Osteocyte (in vitro differentiated cells): ENCODE measurements at regions not wholly inside any gene's neighbourhood (a gene's known extent, or its start where the extent isn't known, plus 50 kb on each side); places are given as distances from the start of the nearest gene placed in this dataset.

Experiments
- DNase-seq: peaks from one replicate; pipeline ENCODE4 v3.0.0; 2021; ENCODE audit warnings: mixed read lengths; ENCODE audit not compliant: unreplicated experiment; ENCODE audit errors: extremely low spot score
- H3K27ac Mint-ChIP-seq: one replicate; pipeline ENCODE4 v1.8.0; 2021; ENCODE audit warnings: mild to moderate bottlenecking, mixed read lengths; ENCODE audit not compliant: unreplicated experiment
- H3K27me3 Mint-ChIP-seq: one replicate; pipeline ENCODE4 v1.8.0; 2021; ENCODE audit warnings: mixed read lengths; ENCODE audit not compliant: unreplicated experiment
- H3K36me3 Mint-ChIP-seq: one replicate; pipeline ENCODE4 v1.8.0; 2021; ENCODE audit warnings: mixed read lengths; ENCODE audit not compliant: unreplicated experiment
- H3K4me1 Mint-ChIP-seq: one replicate; pipeline ENCODE4 v1.8.0; 2021; ENCODE audit warnings: mixed read lengths; ENCODE audit not compliant: unreplicated experiment
- H3K4me3 Mint-ChIP-seq: one replicate; pipeline ENCODE4 v1.8.0; 2021; ENCODE audit warnings: mild to moderate bottlenecking, moderate library complexity, mixed read lengths; ENCODE audit not compliant: unreplicated experiment
- H3K9me3 Mint-ChIP-seq: one replicate; pipeline ENCODE4 v1.8.0; 2021; ENCODE audit warnings: mixed read lengths; ENCODE audit not compliant: unreplicated experiment
- TF ChIP-seq, protein P1 (sequence below): fragments of 200-600 bp; sonication (generic); IDR thresholded peaks from 2 replicates; pipeline ENCODE4 v1.5.0; 2021; ENCODE audit warnings: antibody characterized with exemption, mild to moderate bottlenecking, moderate library complexity

DNA sequence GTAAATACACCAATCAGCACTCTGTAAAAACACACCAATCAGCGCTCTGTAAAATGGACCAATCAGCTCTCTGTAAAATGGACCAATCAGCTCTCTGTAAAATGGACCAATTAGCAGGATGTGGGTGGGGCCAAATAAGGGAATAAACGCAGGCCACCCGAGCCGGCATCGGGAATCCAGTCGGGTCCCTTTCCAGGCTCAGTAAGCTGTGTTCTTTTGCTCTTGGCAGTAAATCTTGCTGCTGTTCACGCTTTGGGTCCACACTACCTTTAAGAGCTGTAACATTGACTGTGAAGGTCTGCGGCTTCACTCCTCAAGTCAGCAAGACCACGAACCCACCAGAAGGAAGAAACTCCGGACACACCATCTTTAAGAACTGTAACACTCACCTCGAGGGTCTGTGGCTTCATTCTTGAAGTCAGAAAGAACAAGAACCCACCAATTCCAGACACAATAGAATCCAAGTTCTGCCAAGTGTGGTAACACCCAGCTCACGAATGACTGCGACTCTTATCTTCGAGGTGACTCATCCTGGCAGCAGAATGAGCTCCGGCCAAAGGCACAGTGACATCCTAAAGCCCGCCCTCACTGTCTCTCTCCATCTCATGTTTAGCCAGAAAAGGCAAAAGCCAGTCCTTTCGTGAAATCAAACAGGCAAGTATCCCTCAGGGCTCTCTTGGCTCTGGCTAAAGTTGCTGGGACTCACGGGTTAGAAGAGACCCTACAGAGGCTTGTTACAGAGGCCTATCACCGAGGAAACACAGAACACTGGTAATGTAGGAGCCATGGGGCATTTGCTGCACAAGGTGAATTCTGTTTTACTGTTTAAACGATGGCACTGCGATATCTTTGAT lies 155.2 kb downstream of the FAM43A start:
- Mint-ChIP-seq H3K4me3 (no peak overlapping the region), H3K4me1 (peaks cover 4% of the 10 kb centered on the region), H3K27ac (no peak overlapping the region), H3K27me3 (peaks cover 3% of the 10 kb centered on the region), H3K36me3 (no peaks in the 10 kb centered on the region), H3K9me3 (no peaks in the 10 kb centered on the region)
- no peak for DNase-seq
- TF ChIP-seq, protein P1, sequence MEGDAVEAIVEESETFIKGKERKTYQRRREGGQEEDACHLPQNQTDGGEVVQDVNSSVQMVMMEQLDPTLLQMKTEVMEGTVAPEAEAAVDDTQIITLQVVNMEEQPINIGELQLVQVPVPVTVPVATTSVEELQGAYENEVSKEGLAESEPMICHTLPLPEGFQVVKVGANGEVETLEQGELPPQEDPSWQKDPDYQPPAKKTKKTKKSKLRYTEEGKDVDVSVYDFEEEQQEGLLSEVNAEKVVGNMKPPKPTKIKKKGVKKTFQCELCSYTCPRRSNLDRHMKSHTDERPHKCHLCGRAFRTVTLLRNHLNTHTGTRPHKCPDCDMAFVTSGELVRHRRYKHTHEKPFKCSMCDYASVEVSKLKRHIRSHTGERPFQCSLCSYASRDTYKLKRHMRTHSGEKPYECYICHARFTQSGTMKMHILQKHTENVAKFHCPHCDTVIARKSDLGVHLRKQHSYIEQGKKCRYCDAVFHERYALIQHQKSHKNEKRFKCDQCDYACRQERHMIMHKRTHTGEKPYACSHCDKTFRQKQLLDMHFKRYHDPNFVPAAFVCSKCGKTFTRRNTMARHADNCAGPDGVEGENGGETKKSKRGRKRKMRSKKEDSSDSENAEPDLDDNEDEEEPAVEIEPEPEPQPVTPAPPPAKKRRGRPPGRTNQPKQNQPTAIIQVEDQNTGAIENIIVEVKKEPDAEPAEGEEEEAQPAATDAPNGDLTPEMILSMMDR: no peak

DNA sequence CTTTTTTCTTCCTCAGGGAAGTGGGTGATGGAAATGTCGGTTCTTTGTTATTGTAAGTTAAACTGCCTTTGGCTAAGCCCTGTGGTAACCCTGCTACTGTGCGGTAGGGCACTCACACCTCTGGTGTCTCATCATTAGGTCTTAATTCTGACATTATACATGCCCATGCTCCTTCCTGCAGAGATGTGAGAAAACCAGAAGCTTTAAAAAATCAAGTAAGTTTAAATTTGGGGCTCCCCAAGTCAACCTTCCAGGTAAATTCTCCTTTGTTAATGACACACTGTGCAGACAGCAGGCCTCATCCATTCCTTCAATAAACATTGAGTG lies 155.8 kb downstream of the FAM43A start:
- no peak for DNase-seq
- Mint-ChIP-seq H3K36me3 (no peaks in the 10 kb centered on the region), H3K4me3 (no peak overlapping the region), H3K4me1 (peaks cover 4% of the 10 kb centered on the region), H3K27ac (no peak overlapping the region), H3K27me3 (peaks cover 3% of the 10 kb centered on the region), H3K9me3 (no peaks in the 10 kb centered on the region)
- TF ChIP-seq, protein P1: no peak

DNA sequence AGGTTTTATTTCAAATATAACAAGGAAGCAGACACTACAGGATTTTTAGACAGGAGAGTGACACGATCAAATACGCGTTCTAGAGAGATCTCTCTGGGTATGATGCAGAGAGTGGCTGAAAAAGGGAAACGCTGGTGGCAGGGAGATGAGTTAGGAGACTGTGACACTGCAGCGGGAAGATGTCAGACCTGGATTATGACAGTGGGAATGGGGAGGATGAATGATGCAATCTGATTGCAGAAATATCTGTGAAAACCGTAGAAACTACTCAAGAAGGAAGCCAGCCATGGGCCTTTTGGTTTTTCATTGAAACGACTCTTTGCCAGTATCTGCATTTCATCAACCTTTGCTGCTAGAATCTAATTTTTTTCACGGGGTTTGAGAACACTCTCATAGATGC lies 157.9 kb downstream of the FAM43A start:
- H3K4me3 Mint-ChIP-seq: no peak overlapping the region

DNA sequence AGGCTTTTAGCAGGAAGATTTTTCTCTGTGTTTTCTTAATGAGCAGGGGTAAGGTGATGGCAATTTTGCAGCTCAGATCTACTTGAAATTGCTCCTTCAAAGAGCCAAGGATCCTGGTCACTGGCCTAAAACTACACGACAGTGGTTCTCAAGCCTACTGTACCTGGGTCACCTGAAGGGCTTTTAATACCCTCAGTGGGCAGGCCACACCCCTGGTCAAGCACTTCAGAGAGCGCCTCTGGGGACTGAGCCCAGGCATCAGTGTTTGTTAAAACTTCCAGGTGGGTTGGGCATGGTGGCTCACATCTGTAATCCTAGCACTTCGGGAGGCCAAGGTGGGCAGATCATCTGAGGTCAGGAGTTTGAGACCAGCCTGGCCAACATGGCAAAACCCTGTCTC lies 158.4 kb downstream of the FAM43A start:
- TF ChIP-seq, protein P1: no peak
- Mint-ChIP-seq H3K9me3 (no peaks in the 10 kb centered on the region), H3K27ac (no peak overlapping the region), H3K4me1 (peaks cover 4% of the 10 kb centered on the region), H3K27me3 (peaks cover 3% of the 10 kb centered on the region), H3K36me3 (no peaks in the 10 kb centered on the region), H3K4me3 (no peak overlapping the region)
- no peak for DNase-seq

More for the DNA sequence above, 157.9 kb downstream of the FAM43A start:
- Mint-ChIP-seq H3K36me3 (no peaks in the 10 kb centered on the region), H3K9me3 (no peaks in the 10 kb centered on the region), H3K4me1 (peaks cover 4% of the 10 kb centered on the region), H3K27me3 (peaks cover 3% of the 10 kb centered on the region), H3K27ac (no peak overlapping the region)
- TF ChIP-seq, protein P1: no peak
- DNase-seq: no peak

DNA sequence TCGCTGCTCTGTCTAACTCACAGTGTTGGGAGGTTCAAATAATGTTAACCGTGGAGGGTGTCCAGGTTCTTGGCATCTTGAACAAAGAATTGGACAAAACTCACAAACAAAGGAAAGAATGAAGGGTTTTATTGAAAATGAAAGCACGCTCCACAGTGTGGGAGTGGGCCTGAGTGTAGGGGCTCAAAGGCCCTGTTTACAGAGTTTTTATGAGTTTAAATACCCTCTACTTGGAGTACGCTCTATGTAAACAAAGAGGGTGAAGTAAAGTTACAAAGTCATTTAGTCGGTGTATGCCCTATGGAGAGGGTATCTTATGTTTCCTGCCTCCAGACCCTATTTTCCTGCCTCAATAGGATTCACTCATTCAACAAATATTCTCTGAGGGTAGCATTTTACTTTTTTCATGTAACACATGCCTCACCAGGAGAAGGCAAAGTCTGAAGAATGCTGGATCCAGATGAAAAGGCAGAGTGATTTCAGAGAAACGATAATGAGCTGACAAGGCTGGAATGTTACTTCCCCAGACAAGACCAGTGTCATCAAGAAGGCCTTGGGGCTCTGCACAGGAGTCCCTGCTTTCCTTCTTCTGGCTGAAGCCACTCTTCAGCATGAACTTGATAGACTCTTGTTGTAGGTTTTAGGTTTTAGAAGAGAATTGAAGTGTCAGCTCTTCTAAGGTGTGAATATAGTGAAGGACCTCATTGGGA lies 163.6 kb downstream of the FAM43A start:
- no peak overlapping the region for H3K27ac Mint-ChIP-seq
- TF ChIP-seq, protein P1: no peak
- H3K36me3 Mint-ChIP-seq: no peaks in the 10 kb centered on the region
- peaks cover 2% of the 10 kb centered on the region for H3K27me3 Mint-ChIP-seq
- H3K4me1 Mint-ChIP-seq: peaks cover 1% of the 10 kb centered on the region
- H3K4me3 Mint-ChIP-seq: no peak overlapping the region
- no peak for DNase-seq
- no peaks in the 10 kb centered on the region for H3K9me3 Mint-ChIP-seq
